DND-41 (cell line): ENCODE measurements at regions not wholly inside any gene's neighbourhood (a gene's known extent, or its start where the extent isn't known, plus 50 kb on each side); places are given as distances from the start of the nearest gene placed in this dataset.

ENCODE experiments used
- EZH2 ChIP-seq: IDR thresholded peaks from 3 replicates; pipeline ENCODE4 v1.6.1; 2012; ENCODE audit warnings: borderline replicate concordance, low read depth, mild to moderate bottlenecking, moderate library complexity, low read length, inconsistent platforms; ENCODE audit not compliant: severe bottlenecking
- TF ChIP-seq, protein P1 (sequence below): IDR thresholded peaks from 2 replicates; pipeline ENCODE4 v1.5.1; 2012; ENCODE audit warnings: borderline replicate concordance, low read length, moderate library complexity, mild to moderate bottlenecking; ENCODE audit not compliant: poor library complexity, severe bottlenecking; ENCODE audit errors: extremely low read depth

DNA sequence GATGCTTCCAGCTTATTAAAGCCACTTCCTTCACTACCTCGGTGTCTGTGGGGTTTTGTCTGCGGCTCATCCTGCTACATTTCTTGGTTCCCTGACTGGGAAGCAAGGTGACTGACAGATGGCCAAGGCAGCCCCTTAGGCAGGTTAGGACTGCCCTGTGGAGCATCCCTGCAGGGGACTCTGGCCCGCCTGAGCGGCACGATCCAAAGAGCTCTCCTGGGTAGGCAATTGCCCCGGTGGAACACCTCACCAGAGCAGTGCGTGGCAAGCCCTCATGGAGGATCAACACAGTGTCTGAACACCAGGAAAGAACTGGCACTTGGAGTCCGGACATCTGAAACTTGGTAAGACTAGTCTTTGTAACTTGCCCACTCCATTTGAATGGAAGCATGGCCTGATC is 1143.4 kb downstream of the ARAP2 start:
- no peak for TF ChIP-seq EZH2
- TF ChIP-seq, protein P1, sequence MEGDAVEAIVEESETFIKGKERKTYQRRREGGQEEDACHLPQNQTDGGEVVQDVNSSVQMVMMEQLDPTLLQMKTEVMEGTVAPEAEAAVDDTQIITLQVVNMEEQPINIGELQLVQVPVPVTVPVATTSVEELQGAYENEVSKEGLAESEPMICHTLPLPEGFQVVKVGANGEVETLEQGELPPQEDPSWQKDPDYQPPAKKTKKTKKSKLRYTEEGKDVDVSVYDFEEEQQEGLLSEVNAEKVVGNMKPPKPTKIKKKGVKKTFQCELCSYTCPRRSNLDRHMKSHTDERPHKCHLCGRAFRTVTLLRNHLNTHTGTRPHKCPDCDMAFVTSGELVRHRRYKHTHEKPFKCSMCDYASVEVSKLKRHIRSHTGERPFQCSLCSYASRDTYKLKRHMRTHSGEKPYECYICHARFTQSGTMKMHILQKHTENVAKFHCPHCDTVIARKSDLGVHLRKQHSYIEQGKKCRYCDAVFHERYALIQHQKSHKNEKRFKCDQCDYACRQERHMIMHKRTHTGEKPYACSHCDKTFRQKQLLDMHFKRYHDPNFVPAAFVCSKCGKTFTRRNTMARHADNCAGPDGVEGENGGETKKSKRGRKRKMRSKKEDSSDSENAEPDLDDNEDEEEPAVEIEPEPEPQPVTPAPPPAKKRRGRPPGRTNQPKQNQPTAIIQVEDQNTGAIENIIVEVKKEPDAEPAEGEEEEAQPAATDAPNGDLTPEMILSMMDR = no peak
